MM.1S (cell line): ENCODE measurements at regions not wholly inside any gene's neighbourhood (a gene's known extent, or its start where the extent isn't known, plus 50 kb on each side); places are given as distances from the start of the nearest gene placed in this dataset.

ENCODE experiments used
- DNase-seq: peaks from one replicate; pipeline ENCODE4 v3.0.0-alpha.2; 2015
- H2AFZ ChIP-seq: fragments of 300-600 bp; sonication (generic); 2 replicates; pipeline ENCODE4 v1.6.0; 2016; ENCODE audit warnings: antibody characterized with exemption, low read length
- H3F3A ChIP-seq: fragments of 300-600 bp; sonication (generic); 2 replicates; pipeline ENCODE4 v1.6.1; 2016; ENCODE audit warnings: mild to moderate bottlenecking, antibody characterized with exemption, low read length, moderate library complexity, mixed read lengths; ENCODE audit not compliant: insufficient read depth
- H3K27ac ChIP-seq: fragments of 300-600 bp; sonication (generic); 2 replicates; pipeline ENCODE4 v1.5.1; 2016; ENCODE audit warnings: mild to moderate bottlenecking, low read length
- H3K27me3 ChIP-seq: fragments of 300-600 bp; sonication (generic); replicated peaks from 2 replicates; pipeline ENCODE4 v1.6.0; 2016; ENCODE audit warnings: low read length; ENCODE audit not compliant: insufficient read depth
- H3K36me3 ChIP-seq: fragments of 300-600 bp; sonication (generic); replicated peaks from 2 replicates; pipeline ENCODE4 v1.6.1; 2016; ENCODE audit warnings: mild to moderate bottlenecking, low read length, mixed read lengths; ENCODE audit not compliant: insufficient read depth
- H3K4me1 ChIP-seq: fragments of 300-600 bp; sonication (generic); 2 replicates; pipeline ENCODE4 v1.6.1; 2016; ENCODE audit warnings: low read length, mixed read lengths
- H3K4me2 ChIP-seq: fragments of 300-600 bp; sonication (generic); 2 replicates; pipeline ENCODE4 v1.6.0; 2016; ENCODE audit warnings: low read depth, low read length
- H3K4me3 ChIP-seq: fragments of 300-600 bp; sonication (generic); 2 replicates; pipeline ENCODE4 v1.5.1; 2016; ENCODE audit warnings: low read length, mixed read lengths
- H3K79me2 ChIP-seq: fragments of 300-600 bp; sonication (generic); 2 replicates; pipeline ENCODE4 v1.6.1; 2016; ENCODE audit warnings: mixed run types, low read length, mixed read lengths
- H3K9ac ChIP-seq: fragments of 300-600 bp; sonication (generic); 2 replicates; pipeline ENCODE4 v1.6.1; 2016; ENCODE audit warnings: low read length, mixed read lengths
- H3K9me2 ChIP-seq: fragments of 300-600 bp; sonication (generic); replicated peaks from 2 replicates; pipeline ENCODE4 v1.6.1; 2016; ENCODE audit warnings: mild to moderate bottlenecking, low read length, mixed read lengths; ENCODE audit not compliant: insufficient read depth
- H3K9me3 ChIP-seq: fragments of 300-600 bp; sonication (generic); replicated peaks from 2 replicates; pipeline ENCODE4 v1.6.1; 2016; ENCODE audit warnings: mild to moderate bottlenecking, low read length, mixed read lengths; ENCODE audit not compliant: insufficient read depth
- H4K20me1 ChIP-seq: fragments of 300-600 bp; sonication (generic); 2 replicates; pipeline ENCODE4 v1.6.1; 2016; ENCODE audit warnings: mild to moderate bottlenecking, low read length, moderate library complexity, mixed read lengths; ENCODE audit not compliant: insufficient read depth
- EZH2 ChIP-seq: fragments of 300-600 bp; sonication (generic); optimal IDR thresholded peaks from 2 replicates; pipeline ENCODE3; 2017; ENCODE audit warnings: low read depth, mild to moderate bottlenecking, antibody characterized with exemption, low read length, mixed read lengths
- EZH2phosphoT487 ChIP-seq: fragments of 300-600 bp; sonication (generic); IDR thresholded peaks from 2 replicates; pipeline ENCODE4 v1.6.1; 2018; ENCODE audit warnings: antibody characterized with exemption, low read length
- TF ChIP-seq, protein P1 (sequence below): fragments of 300-600 bp; sonication (generic); IDR thresholded peaks from 2 replicates; pipeline ENCODE4 v1.5.1; 2016; ENCODE audit warnings: antibody characterized with exemption, low read length, mixed read lengths

- H3K4me3 ChIP-seq = no peak overlapping the region
- no peaks in the 10 kb centered on the region for H3K9me2 ChIP-seq
- H3K4me1 ChIP-seq = no peaks in the 10 kb centered on the region
- H3K9ac ChIP-seq = no peak overlapping the region
- H4K20me1 ChIP-seq = no peaks in the 10 kb centered on the region
- no peaks in the 10 kb centered on the region for H3K36me3 ChIP-seq
- no peaks in the 10 kb centered on the region for H3K79me2 ChIP-seq
- no peaks in the 10 kb centered on the region for H3F3A ChIP-seq
- TF ChIP-seq EZH2phosphoT487 = no peak
- TF ChIP-seq, protein P1, sequence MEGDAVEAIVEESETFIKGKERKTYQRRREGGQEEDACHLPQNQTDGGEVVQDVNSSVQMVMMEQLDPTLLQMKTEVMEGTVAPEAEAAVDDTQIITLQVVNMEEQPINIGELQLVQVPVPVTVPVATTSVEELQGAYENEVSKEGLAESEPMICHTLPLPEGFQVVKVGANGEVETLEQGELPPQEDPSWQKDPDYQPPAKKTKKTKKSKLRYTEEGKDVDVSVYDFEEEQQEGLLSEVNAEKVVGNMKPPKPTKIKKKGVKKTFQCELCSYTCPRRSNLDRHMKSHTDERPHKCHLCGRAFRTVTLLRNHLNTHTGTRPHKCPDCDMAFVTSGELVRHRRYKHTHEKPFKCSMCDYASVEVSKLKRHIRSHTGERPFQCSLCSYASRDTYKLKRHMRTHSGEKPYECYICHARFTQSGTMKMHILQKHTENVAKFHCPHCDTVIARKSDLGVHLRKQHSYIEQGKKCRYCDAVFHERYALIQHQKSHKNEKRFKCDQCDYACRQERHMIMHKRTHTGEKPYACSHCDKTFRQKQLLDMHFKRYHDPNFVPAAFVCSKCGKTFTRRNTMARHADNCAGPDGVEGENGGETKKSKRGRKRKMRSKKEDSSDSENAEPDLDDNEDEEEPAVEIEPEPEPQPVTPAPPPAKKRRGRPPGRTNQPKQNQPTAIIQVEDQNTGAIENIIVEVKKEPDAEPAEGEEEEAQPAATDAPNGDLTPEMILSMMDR = no peak
- TF ChIP-seq EZH2 = no peak
- no peaks in the 10 kb centered on the region for H3K27me3 ChIP-seq
- H3K9me3 ChIP-seq = no peaks in the 10 kb centered on the region
- no peak overlapping the region for H3K27ac ChIP-seq
- no peak overlapping the region for H3K4me2 ChIP-seq
- no peak for DNase-seq
- no peak overlapping the region for H2AFZ ChIP-seq
These were observed 140.6 kb downstream of the ETNK1 start for GRCh38 chr12:22765421-22766130.

DNA sequence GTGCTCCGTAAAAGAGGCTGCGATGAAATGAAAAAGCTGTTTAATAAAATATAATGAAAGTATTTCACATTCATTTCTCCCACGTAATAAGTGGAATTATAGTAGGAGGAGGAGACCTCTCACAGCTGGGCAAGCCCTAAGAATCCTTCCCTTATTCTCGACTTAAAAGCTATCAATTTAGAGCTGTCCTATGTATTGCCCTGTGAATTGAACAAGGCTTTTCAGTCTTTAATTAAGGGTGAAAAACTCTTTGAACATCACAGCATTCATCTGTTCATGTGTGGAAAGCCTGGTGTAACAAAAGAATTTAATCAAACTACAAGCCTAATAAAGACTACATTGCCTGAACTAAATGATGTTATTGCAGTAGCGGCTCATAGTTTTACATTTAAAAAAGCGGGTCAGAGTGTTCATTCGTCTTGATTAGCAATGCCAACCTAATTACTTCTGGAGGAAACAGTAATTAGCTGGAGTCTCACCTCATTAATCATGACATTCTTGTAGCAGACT is 142.0 kb downstream of the ETNK1 start:
- no peaks in the 10 kb centered on the region for H3K27me3 ChIP-seq
- DNase-seq = no peak
- no peaks in the 10 kb centered on the region for H3K9me2 ChIP-seq
- no peak overlapping the region for H3K9ac ChIP-seq
- no peaks in the 10 kb centered on the region for H4K20me1 ChIP-seq
- H3K4me1 ChIP-seq = no peaks in the 10 kb centered on the region
- no peaks in the 10 kb centered on the region for H3F3A ChIP-seq
- H2AFZ ChIP-seq = no peak overlapping the region
- no peaks in the 10 kb centered on the region for H3K79me2 ChIP-seq
- H3K9me3 ChIP-seq = no peaks in the 10 kb centered on the region
- no peak overlapping the region for H3K4me2 ChIP-seq
- TF ChIP-seq EZH2phosphoT487 = no peak
- TF ChIP-seq EZH2 = no peak
- TF ChIP-seq, protein P1 = no peak
- no peak overlapping the region for H3K27ac ChIP-seq
- H3K4me3 ChIP-seq = no peak overlapping the region
- no peaks in the 10 kb centered on the region for H3K36me3 ChIP-seq

- Histone ChIP-seq H3K4me2 (no peak overlapping the region), H3K36me3 (no peaks in the 10 kb centered on the region), H4K20me1 (no peaks in the 10 kb centered on the region), H2AFZ (no peak overlapping the region), H3K9me2 (no peaks in the 10 kb centered on the region), H3K4me3 (no peak overlapping the region), H3K27me3 (no peaks in the 10 kb centered on the region), H3K27ac (no peak overlapping the region), H3K79me2 (no peaks in the 10 kb centered on the region), H3K9me3 (no peaks in the 10 kb centered on the region), H3K4me1 (no peaks in the 10 kb centered on the region), H3K9ac (no peak overlapping the region), H3F3A (no peaks in the 10 kb centered on the region)
- no peak for DNase-seq
- TF ChIP-seq, protein P1 = no peak; the same call in 1 of the 2 replicates
- TF ChIP-seq EZH2phosphoT487 = no peak
- no peak for TF ChIP-seq EZH2
These were observed 156.4 kb downstream of the ETNK1 start for GRCh38 chr12:22781339-22781738.
